Chondrocyte (in vitro differentiated cells): ENCODE measurements at regions not wholly inside any gene's neighbourhood (a gene's known extent, or its start where the extent isn't known, plus 50 kb on each side); places are given as distances from the start of the nearest gene placed in this dataset.

Source experiments
- DNase-seq: peaks from one replicate; pipeline ENCODE4 v3.0.0; 2021; ENCODE audit warnings: mixed read lengths, low spot score
- H3K27ac Mint-ChIP-seq: one replicate; pipeline ENCODE4 v1.8.0; 2021; ENCODE audit warnings: mild to moderate bottlenecking, moderate library complexity, mixed read lengths; ENCODE audit not compliant: unreplicated experiment
- H3K27me3 Mint-ChIP-seq: 2 replicates; pipeline ENCODE4 v1.8.0; 2021; ENCODE audit warnings: low read depth, mixed read lengths
- H3K36me3 Mint-ChIP-seq: 2 replicates; pipeline ENCODE4 v1.8.0; 2021; ENCODE audit warnings: low read depth, mixed read lengths
- H3K4me1 Mint-ChIP-seq: 2 replicates; pipeline ENCODE4 v1.8.0; 2021; ENCODE audit warnings: low read depth, mild to moderate bottlenecking, mixed read lengths
- H3K4me3 Mint-ChIP-seq: one replicate; pipeline ENCODE4 v1.8.0; 2021; ENCODE audit warnings: mild to moderate bottlenecking, moderate library complexity, mixed read lengths; ENCODE audit not compliant: unreplicated experiment
- H3K9me3 Mint-ChIP-seq: 2 replicates; pipeline ENCODE4 v1.8.0; 2021; ENCODE audit warnings: low read depth, mixed read lengths
- TF ChIP-seq, protein P1 (sequence below): fragments of 200-600 bp; sonication (generic); IDR thresholded peaks from 2 replicates; pipeline ENCODE4 v1.5.0; 2021; ENCODE audit warnings: antibody characterized with exemption, mild to moderate bottlenecking, moderate library complexity

DNA sequence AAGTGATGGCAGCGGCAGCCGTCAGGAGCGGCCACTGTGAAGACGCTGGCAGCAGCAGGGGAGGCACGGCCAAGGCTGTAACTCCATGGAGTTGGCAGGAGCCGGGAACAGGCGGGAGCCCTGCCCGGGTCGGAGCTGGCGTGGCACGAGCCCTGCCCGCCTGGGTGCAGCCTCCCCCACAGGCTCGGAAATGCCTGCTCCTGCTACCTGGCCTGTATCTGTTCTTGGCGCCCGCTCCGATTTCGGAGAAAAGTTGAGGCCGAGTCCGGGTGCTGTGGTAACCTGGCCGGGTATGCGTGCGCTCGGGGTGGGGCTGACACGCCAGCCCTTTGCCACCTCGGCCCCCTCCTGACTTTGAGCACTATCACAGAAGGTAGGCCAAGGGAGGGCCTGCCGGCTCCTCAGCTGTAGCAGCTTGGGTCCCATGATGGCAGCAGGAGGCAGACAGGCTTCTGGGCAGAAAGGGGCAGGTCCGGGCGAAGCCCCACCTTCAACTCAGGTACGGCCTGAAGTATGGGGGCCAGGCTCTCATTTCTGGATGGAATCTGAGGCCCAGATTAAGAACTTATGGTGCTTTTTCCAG lies 51.2 kb upstream of the SHISA3 start:
- no peaks in the 10 kb centered on the region for H3K27me3 Mint-ChIP-seq
- H3K4me1 Mint-ChIP-seq = peaks cover 3% of the 10 kb centered on the region
- no peak overlapping the region for H3K4me3 Mint-ChIP-seq
- H3K9me3 Mint-ChIP-seq = no peaks in the 10 kb centered on the region
- no peak overlapping the region for H3K27ac Mint-ChIP-seq
- peak; percentile 85 for DNase-seq
- TF ChIP-seq, protein P1, sequence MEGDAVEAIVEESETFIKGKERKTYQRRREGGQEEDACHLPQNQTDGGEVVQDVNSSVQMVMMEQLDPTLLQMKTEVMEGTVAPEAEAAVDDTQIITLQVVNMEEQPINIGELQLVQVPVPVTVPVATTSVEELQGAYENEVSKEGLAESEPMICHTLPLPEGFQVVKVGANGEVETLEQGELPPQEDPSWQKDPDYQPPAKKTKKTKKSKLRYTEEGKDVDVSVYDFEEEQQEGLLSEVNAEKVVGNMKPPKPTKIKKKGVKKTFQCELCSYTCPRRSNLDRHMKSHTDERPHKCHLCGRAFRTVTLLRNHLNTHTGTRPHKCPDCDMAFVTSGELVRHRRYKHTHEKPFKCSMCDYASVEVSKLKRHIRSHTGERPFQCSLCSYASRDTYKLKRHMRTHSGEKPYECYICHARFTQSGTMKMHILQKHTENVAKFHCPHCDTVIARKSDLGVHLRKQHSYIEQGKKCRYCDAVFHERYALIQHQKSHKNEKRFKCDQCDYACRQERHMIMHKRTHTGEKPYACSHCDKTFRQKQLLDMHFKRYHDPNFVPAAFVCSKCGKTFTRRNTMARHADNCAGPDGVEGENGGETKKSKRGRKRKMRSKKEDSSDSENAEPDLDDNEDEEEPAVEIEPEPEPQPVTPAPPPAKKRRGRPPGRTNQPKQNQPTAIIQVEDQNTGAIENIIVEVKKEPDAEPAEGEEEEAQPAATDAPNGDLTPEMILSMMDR = no peak
- H3K36me3 Mint-ChIP-seq = no peaks in the 10 kb centered on the region

DNA sequence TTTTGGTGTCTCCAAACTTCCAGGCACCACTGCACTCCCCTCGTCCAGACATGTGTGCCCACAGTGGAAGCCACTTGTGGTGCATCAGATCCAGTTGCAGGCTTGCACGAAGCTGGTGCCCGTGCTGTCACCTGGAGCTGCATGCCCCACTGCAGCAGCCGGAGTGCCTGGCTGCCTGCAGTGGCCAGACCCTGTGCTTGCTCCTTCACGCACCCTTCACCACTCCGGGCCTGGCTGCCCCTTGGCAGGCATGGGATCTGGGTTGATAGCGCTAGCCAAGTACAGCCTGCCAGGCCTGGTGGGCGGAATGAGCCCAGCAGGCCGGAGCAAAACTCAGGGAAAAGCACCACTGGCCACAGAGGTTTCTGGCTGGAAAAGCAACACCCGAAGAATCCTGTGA lies 50.2 kb upstream of the SHISA3 start:
- DNase-seq = no peak
- Mint-ChIP-seq H3K4me1 (no peaks in the 10 kb centered on the region), H3K36me3 (no peaks in the 10 kb centered on the region), H3K4me3 (no peak overlapping the region), H3K9me3 (no peaks in the 10 kb centered on the region), H3K27me3 (no peaks in the 10 kb centered on the region), H3K27ac (no peak overlapping the region)
- TF ChIP-seq, protein P1 = no peak
